Ovary (tissue), 7 donors: ENCODE measurements at regions not wholly inside any gene's neighbourhood (a gene's known extent, or its start where the extent isn't known, plus 50 kb on each side); places are given as distances from the start of the nearest gene placed in this dataset.

Source experiments
- DNase-seq, 5 donors: peaks; one replicate each; pipeline ENCODE4 v3.0.0-alpha.2; 2019 to 2020
- H3K27ac ChIP-seq, 2 donors: fragments of 200-600 bp; one replicate each; pipeline versions ENCODE4 v1.5.1 to v1.8.0; 2019 to 2022
- H3K27me3 ChIP-seq: fragments of 200-600 bp; one replicate; pipeline ENCODE4 v1.8.0; 2022
- H3K36me3 ChIP-seq: fragments of 200-600 bp; sonication (generic); one replicate; pipeline ENCODE4 v1.5.1; 2019
- H3K4me1 ChIP-seq: one replicate; pipeline ENCODE4 v1.8.1; 2013; ENCODE audit warnings: mild to moderate bottlenecking, moderate library complexity; ENCODE audit not compliant: insufficient read depth
- H3K4me3 ChIP-seq: fragments of 200-600 bp; sonication (generic); one replicate; pipeline ENCODE4 v1.5.1; 2017
- H3K9me3 ChIP-seq, 2 donors: fragments of 200-600 bp in 1 of 2; sonication (generic) in 1 of 2; one replicate each; pipeline versions ENCODE4 v1.5.1 to v1.8.1; 2013 to 2019; ENCODE audit warnings: mild to moderate bottlenecking in 1 of 2, moderate library complexity in 1 of 2
- EP300 ChIP-seq: sonication (generic); formaldehyde crosslinking; IDR thresholded peaks from one replicate; pipeline ENCODE4 v1.6.1; 2017; ENCODE audit warnings: antibody characterized with exemption
- POLR2A ChIP-seq: fragments of 450-650 bp; IDR thresholded peaks from one replicate; pipeline ENCODE4 v1.6.1; 2017; ENCODE audit warnings: antibody characterized with exemption, mild to moderate bottlenecking, moderate library complexity
- WGBS, 3 donors: extraction: QIAGEN DNeasy Blood & Tissue Kit in 1 of 3; methylation state at CpG; one replicate each; pipeline versions ENCODE4 v1.1.5 to v1.1.7; 2013 to 2017; 5-methylcytosine and 5-hydroxymethylcytosine counted together
- intact Hi-C, 4 donors: fragments of 100-400 bp; cut with DNase I; formaldehyde crosslinking; loops; one replicate each; pipeline versions ENCODE4 v1.11.0 to v1.15.1; 2022 to 2023
- TF ChIP-seq, protein P1 (sequence below), 3 donors: fragments of 450-650 bp in 2 of 3; fragments of 200-600 bp in 1 of 3; IDR thresholded peaks; one replicate each; pipeline versions ENCODE4 v1.5.1 to v1.8.0; 2016 to 2022; ENCODE audit warnings: antibody characterized with exemption in 3 of 3, mild to moderate bottlenecking in 1 of 3
- donor health status: DM: no; HTN: no; CAD: no; lungs with moderate emphysema.
- donor health status: DM: no; HTN: no; CAD: no.
- donor health status: Bipolar disorder and iron deficiency.
- donor health status: DM: no; HTN: no; CAD: no.
- donor health status: DM: yes; HTN: yes; CAD: no.

DNA sequence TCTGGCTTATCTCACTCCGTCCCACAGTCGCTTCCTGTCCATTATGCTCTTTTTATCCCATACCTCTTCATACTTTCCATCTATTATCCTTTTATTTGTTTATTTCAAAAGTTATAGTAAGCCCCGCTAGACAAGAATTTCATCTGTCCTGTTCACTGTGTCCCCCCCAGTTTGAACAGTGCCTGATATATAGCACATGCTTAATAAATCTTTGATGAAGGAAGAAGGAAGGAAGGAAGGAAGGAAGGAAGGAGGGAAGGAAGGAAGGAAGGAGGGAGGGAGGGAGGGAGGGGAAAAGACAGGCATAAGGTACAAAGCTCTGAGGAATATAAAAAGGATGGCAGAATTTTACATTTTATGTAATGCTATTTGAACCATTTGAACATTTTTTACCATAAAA, 324.7 kb downstream of the GXYLT1 start:
- Histone ChIP-seq H3K27ac (no peak overlapping the region), H3K27me3 (no peaks in the 10 kb centered on the region), H3K4me1 (no peaks in the 10 kb centered on the region), H3K4me3 (no peak overlapping the region), H3K36me3 (no peaks in the 10 kb centered on the region), H3K9me3 (no peaks in the 10 kb centered on the region)
- DNase-seq, result no peak
- intact Hi-C loops, result no loop called here
- WGBS, 3 donors, result 80 to 84% (median 81%) methylated on average over 3 of the region's 3 CpGs
- TF ChIP-seq, protein P1, sequence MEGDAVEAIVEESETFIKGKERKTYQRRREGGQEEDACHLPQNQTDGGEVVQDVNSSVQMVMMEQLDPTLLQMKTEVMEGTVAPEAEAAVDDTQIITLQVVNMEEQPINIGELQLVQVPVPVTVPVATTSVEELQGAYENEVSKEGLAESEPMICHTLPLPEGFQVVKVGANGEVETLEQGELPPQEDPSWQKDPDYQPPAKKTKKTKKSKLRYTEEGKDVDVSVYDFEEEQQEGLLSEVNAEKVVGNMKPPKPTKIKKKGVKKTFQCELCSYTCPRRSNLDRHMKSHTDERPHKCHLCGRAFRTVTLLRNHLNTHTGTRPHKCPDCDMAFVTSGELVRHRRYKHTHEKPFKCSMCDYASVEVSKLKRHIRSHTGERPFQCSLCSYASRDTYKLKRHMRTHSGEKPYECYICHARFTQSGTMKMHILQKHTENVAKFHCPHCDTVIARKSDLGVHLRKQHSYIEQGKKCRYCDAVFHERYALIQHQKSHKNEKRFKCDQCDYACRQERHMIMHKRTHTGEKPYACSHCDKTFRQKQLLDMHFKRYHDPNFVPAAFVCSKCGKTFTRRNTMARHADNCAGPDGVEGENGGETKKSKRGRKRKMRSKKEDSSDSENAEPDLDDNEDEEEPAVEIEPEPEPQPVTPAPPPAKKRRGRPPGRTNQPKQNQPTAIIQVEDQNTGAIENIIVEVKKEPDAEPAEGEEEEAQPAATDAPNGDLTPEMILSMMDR (IDR thresholded peaks at IDR 0.05), result no peak
- no peak for TF ChIP-seq EP300
- TF ChIP-seq POLR2A, result no peak

DNA sequence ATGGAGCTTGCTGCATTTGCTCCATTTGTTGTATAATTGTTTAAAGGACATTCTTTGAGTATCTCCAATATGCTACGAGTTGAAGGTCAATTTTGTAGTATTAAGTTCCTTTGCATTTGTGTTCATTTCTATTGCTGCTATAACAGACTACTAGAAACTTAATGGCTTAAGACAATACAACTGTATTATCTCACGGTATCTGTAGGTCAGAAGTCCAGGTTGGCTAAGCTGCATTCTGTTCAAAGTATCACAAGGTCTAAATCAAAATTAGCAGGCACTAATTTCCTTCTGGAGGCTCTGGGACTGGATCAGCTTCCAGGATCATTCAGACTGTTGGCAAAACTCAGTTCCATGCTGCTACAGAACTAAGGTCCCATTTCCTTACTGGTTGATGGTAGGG, 340.6 kb downstream of the GXYLT1 start:
- Histone ChIP-seq H3K4me1 (no peaks in the 10 kb centered on the region), H3K27me3 (no peaks in the 10 kb centered on the region), H3K4me3 (no peak overlapping the region), H3K27ac (no peak overlapping the region), H3K36me3 (no peaks in the 10 kb centered on the region), H3K9me3 (no peaks in the 10 kb centered on the region)
- TF ChIP-seq, protein P1 (IDR thresholded peaks at IDR 0.05), result no peak
- no peak for TF ChIP-seq POLR2A
- TF ChIP-seq EP300, result no peak
- WGBS, 3 donors, result 49 to 62% (median 51%) methylated on average over 2 of the region's 2 CpGs
- intact Hi-C loops, result no loop called here
- DNase-seq, result no peak

DNA sequence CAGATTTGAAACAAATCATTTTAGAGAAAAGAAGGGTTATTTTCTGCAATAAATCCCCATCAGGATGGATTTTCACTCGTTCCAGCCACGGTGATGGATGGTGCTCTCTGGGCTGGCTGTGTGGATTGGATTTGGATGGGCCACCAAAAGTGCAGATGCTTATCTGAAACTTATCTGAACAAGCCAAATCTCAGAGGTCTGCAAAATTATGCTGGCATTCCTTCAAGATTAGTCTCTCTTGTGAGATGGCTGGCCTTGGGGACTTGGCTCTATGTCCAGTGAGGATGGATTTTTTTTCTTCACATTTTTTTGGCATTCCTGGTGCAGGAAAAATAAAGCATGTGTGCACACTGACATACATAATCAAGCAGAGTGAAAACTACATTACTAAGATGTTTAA, 341.9 kb downstream of the GXYLT1 start:
- no peak for DNase-seq
- no peak for TF ChIP-seq POLR2A
- no peak for TF ChIP-seq EP300
- TF ChIP-seq, protein P1 (IDR thresholded peaks at IDR 0.05), result no peak
- 23 to 37% (median 27%) methylated on average over 2 of the region's 2 CpGs for WGBS, 3 donors
- Histone ChIP-seq H3K27ac (no peak overlapping the region), H3K36me3 (no peaks in the 10 kb centered on the region), H3K9me3 (no peaks in the 10 kb centered on the region), H3K27me3 (no peaks in the 10 kb centered on the region), H3K4me1 (no peaks in the 10 kb centered on the region), H3K4me3 (no peak overlapping the region)
- intact Hi-C loops, result no loop called here

DNA sequence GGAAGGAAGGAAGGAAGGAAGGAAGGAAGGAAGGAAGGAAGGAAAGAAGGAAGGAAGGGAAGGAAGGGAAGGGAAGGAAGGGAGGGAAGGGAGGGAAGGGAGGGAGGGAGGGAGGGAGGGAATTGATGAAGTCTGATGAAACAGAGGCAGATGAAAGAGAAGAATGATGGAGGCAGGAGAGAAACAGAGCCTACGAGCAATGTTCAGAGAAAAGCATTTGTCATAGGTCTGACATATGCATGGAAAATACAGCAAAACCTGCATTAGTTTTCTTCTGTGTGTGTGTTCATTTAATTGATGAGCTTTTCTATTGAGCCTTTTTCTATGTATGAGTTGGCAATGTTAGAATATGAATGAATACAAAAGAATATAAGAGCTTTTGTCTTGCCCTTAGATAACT, 343.4 kb downstream of the GXYLT1 start:
- 85 to 92% (median 87%) methylated on average over 1 of the region's 1 CpG for WGBS, 3 donors
- H3K9me3 ChIP-seq, result no peaks in the 10 kb centered on the region
- no peaks in the 10 kb centered on the region for H3K36me3 ChIP-seq
- intact Hi-C loops, result no loop called here
- H3K27ac ChIP-seq, result no peak overlapping the region
- H3K4me3 ChIP-seq, result no peak overlapping the region
- DNase-seq, result no peak
- H3K27me3 ChIP-seq, result no peaks in the 10 kb centered on the region
- H3K4me1 ChIP-seq, result no peaks in the 10 kb centered on the region
- TF ChIP-seq, protein P1 (IDR thresholded peaks at IDR 0.05), result no peak
- TF ChIP-seq POLR2A, result no peak
- TF ChIP-seq EP300, result no peak

DNA sequence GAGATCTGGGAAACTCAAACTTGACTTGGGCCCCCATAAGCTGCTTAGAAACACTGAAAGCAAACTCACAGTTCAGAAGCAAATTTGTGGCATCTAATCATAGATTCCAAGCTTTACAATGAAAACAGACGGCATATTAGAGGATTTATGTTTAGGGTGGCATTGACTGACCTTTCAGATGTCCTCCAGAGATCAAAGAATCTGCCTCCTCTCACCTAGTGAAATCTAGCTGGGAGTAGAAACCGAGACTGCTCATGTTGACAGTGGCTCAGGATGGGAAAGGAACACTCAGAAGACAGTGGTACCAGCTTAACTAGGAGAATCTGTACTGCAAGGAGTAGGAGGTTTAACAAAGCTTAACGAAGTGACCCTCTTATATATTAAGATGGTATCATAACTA, 345.0 kb downstream of the GXYLT1 start:
- Histone ChIP-seq H3K4me1 (no peaks in the 10 kb centered on the region), H3K27ac (no peak overlapping the region), H3K36me3 (no peaks in the 10 kb centered on the region), H3K4me3 (no peak overlapping the region), H3K27me3 (no peaks in the 10 kb centered on the region), H3K9me3 (no peaks in the 10 kb centered on the region)
- TF ChIP-seq EP300 (no peak), POLR2A (no peak)
- TF ChIP-seq, protein P1 (IDR thresholded peaks at IDR 0.05), result no peak
- WGBS, 3 donors, result 90 to 91% (median 90%) methylated on average over 3 of the region's 3 CpGs
- DNase-seq, result no peak
- intact Hi-C loops, result no loop called here
